Neuronal stem cell (in vitro differentiated cells): ENCODE measurements at regions not wholly inside any gene's neighbourhood (a gene's known extent, or its start where the extent isn't known, plus 50 kb on each side); places are given as distances from the start of the nearest gene placed in this dataset.
A peak's percentile ranks its signal among the peaks of the same experiment; 100 is the strongest.

Experiments used
- DNase-seq: peaks from one replicate; pipeline ENCODE4 v3.0.0-alpha.2; 2013; ENCODE audit warnings: low spot score
- H2AFZ ChIP-seq: one replicate; pipeline ENCODE4 v1.6.1; 2013; ENCODE audit warnings: mild to moderate bottlenecking, low read length, inconsistent platforms
- H2AK5ac ChIP-seq: 2 replicates; pipeline ENCODE4 v1.6.1; 2013; ENCODE audit warnings: low read depth, mild to moderate bottlenecking, inconsistent platforms, low read length, moderate library complexity, mixed read lengths
- H2BK120ac ChIP-seq: 2 replicates; pipeline ENCODE4 v1.6.1; 2013; ENCODE audit warnings: low read depth, mild to moderate bottlenecking, inconsistent platforms, low read length, moderate library complexity, mixed read lengths
- H2BK12ac ChIP-seq: one replicate; pipeline ENCODE4 v1.6.1; 2013; ENCODE audit warnings: low read length, inconsistent platforms
- H2BK15ac ChIP-seq: 2 replicates; pipeline ENCODE4 v1.6.1; 2013; ENCODE audit warnings: mild to moderate bottlenecking, low read length, inconsistent platforms, mixed read lengths
- H2BK5ac ChIP-seq: one replicate; pipeline ENCODE4 v1.6.1; 2013; ENCODE audit warnings: inconsistent platforms, mild to moderate bottlenecking, low read length, moderate library complexity
- H3K14ac ChIP-seq: one replicate; pipeline ENCODE4 v1.6.1; 2013; ENCODE audit warnings: low read length, inconsistent platforms
- H3K18ac ChIP-seq: 2 replicates; pipeline ENCODE4 v1.6.1; 2013; ENCODE audit warnings: low read length, inconsistent platforms
- H3K23ac ChIP-seq: 2 replicates; pipeline ENCODE4 v1.6.1; 2013; ENCODE audit warnings: low read depth, mild to moderate bottlenecking, mixed read lengths, low read length, inconsistent platforms; ENCODE audit not compliant: poor library complexity
- H3K27ac ChIP-seq: replicated peaks from 3 replicates; pipeline ENCODE4 v1.5.1; 2013; ENCODE audit warnings: low read length, inconsistent platforms
- H3K27me3 ChIP-seq, 3 experiments: 2 replicates each; pipeline ENCODE4 v1.6.1; 2013; ENCODE audit warnings: low read length in 3 of 3, mild to moderate bottlenecking in 2 of 3, inconsistent platforms in 1 of 3, low read depth in 1 of 3, mixed read lengths in 1 of 3, moderate library complexity in 1 of 3; ENCODE audit not compliant: control insufficient read depth in 3 of 3, insufficient read depth in 3 of 3
- H3K36me3 ChIP-seq, 2 donors: replicated peaks in 1 of 2; 2 replicates each; pipeline ENCODE4 v1.6.1; 2013; ENCODE audit warnings: low read length in 2 of 2; ENCODE audit not compliant: control insufficient read depth in 2 of 2, insufficient read depth in 2 of 2
- H3K4ac ChIP-seq: 2 replicates; pipeline ENCODE4 v1.6.1; 2013; ENCODE audit warnings: inconsistent platforms, mild to moderate bottlenecking, low read length, moderate library complexity
- H3K4me1 ChIP-seq, 2 donors: 1 replicate in 1 of 2; 2 replicates in 1 of 2; pipeline ENCODE4 v1.6.1; 2013; ENCODE audit warnings: low read length in 2 of 2, low read depth in 1 of 2; ENCODE audit not compliant: control insufficient read depth in 2 of 2, insufficient read depth in 1 of 2
- H3K4me2 ChIP-seq: one replicate; pipeline ENCODE4 v1.6.1; 2013; ENCODE audit warnings: mild to moderate bottlenecking, low read length, inconsistent platforms; ENCODE audit not compliant: insufficient read depth, poor library complexity, severe bottlenecking
- H3K4me3 ChIP-seq, 2 donors: 2 replicates each; pipeline ENCODE4 v1.5.1; 2013; ENCODE audit warnings: low read length in 2 of 2, mild to moderate bottlenecking in 2 of 2, inconsistent platforms in 1 of 2, moderate library complexity in 1 of 2
- H3K79me1 ChIP-seq: one replicate; pipeline ENCODE4 v1.6.1; 2013; ENCODE audit warnings: low read depth, mild to moderate bottlenecking, inconsistent platforms, low read length, moderate library complexity
- H3K9ac ChIP-seq: one replicate; pipeline ENCODE4 v1.6.1; 2013; ENCODE audit warnings: mild to moderate bottlenecking, low read depth, low read length, inconsistent platforms; ENCODE audit not compliant: poor library complexity
- H3K9me3 ChIP-seq, 2 donors: replicated peaks in 1 of 2; 2 replicates each; pipeline versions ENCODE3 to v1.6.1; 2013; ENCODE audit warnings: low read length in 2 of 2, mild to moderate bottlenecking in 2 of 2, inconsistent platforms in 1 of 2, low read depth in 1 of 2, mixed read lengths in 1 of 2, moderate library complexity in 1 of 2; ENCODE audit not compliant: control insufficient read depth in 2 of 2, insufficient read depth in 1 of 2
- H4K8ac ChIP-seq: one replicate; pipeline ENCODE4 v1.6.1; 2013; ENCODE audit warnings: low read depth, mild to moderate bottlenecking, inconsistent platforms, low read length, moderate library complexity
- H4K91ac ChIP-seq: one replicate; pipeline ENCODE4 v1.6.1; 2013; ENCODE audit warnings: low read length, low read depth, mild to moderate bottlenecking, inconsistent platforms; ENCODE audit not compliant: poor library complexity
- WGBS, 2 donors: extraction: QIAGEN DNeasy Blood & Tissue Kit; methylation state at CpG; one replicate each; pipeline ENCODE4 v1.1.7; 2013; ENCODE audit warnings: missing lambda C conversion rate in 2 of 2, mixed read lengths in 1 of 2; ENCODE audit not compliant: insufficient read length in 2 of 2, insufficient replicate concordance in 1 of 2; ENCODE audit errors: extremely low coverage in 2 of 2; 5-methylcytosine and 5-hydroxymethylcytosine counted together

GRCh38 chr4:100106982-100107381 lies 83.3 kb downstream of the DDIT4L start:
- H2AK5ac ChIP-seq: no peak overlapping the region
- H2AFZ ChIP-seq: no peak overlapping the region
- H4K8ac ChIP-seq: no peak overlapping the region
- H3K23ac ChIP-seq: no peak overlapping the region
- no peaks in the 10 kb centered on the region for H3K79me1 ChIP-seq
- WGBS, 2 donors: no CpG with 5 or more reads among the region's 1 CpG
- H3K27ac ChIP-seq: no peak overlapping the region
- no peak overlapping the region for H3K4me2 ChIP-seq
- H3K27me3 ChIP-seq: no peaks in the 10 kb centered on the region
- no peak overlapping the region for H2BK12ac ChIP-seq
- no peaks in the 10 kb centered on the region for H3K9me3 ChIP-seq
- H4K91ac ChIP-seq: no peak overlapping the region
- DNase-seq: no peak
- no peak overlapping the region for H2BK15ac ChIP-seq
- H2BK120ac ChIP-seq: no peak overlapping the region
- H3K4ac ChIP-seq: no peak overlapping the region
- no peaks in the 10 kb centered on the region for H3K36me3 ChIP-seq
- H3K4me3 ChIP-seq: no peak overlapping the region
- H3K18ac ChIP-seq: no peak overlapping the region
- H3K4me1 ChIP-seq: no peaks in the 10 kb centered on the region
- no peak overlapping the region for H2BK5ac ChIP-seq
- no peak overlapping the region for H3K14ac ChIP-seq
- H3K9ac ChIP-seq: no peak overlapping the region

- Histone ChIP-seq H2BK5ac (no peak overlapping the region), H3K23ac (no peak overlapping the region), H3K79me1 (no peaks in the 10 kb centered on the region), H2BK120ac (no peak overlapping the region), H4K8ac (no peak overlapping the region), H3K18ac (no peak overlapping the region), H3K4ac (no peak overlapping the region), H2BK15ac (no peak overlapping the region), H3K14ac (no peak overlapping the region), H3K4me2 (no peak overlapping the region), H3K27ac (no peak overlapping the region), H3K4me1 (peaks cover 0 to 9% of the 10 kb centered on the region in 2 donors), H2AK5ac (no peak overlapping the region), H2BK12ac (no peak overlapping the region), H4K91ac (no peak overlapping the region), H2AFZ (no peak overlapping the region), H3K9me3 (no peaks in the 10 kb centered on the region), H3K36me3 (no peaks in the 10 kb centered on the region), H3K9ac (no peak overlapping the region), H3K27me3 (no peaks in the 10 kb centered on the region), H3K4me3 (no peak overlapping the region)
- WGBS, 2 donors: no CpG with 5 or more reads among the region's 1 CpG
- DNase-seq: no peak
Measured at GRCh38 chr4:100103671-100104070, 86.6 kb downstream of the DDIT4L start.

- Histone ChIP-seq H3K18ac (no peak overlapping the region), H4K8ac (no peak overlapping the region), H3K23ac (no peak overlapping the region), H3K4me2 (no peak overlapping the region), H3K36me3 (no peaks in the 10 kb centered on the region), H3K4me1 (peaks cover 0 to 9% of the 10 kb centered on the region in 2 donors), H2BK120ac (no peak overlapping the region), H2AK5ac (no peak overlapping the region), H2AFZ (no peak overlapping the region), H3K4me3 (no peak overlapping the region), H2BK15ac (no peak overlapping the region), H4K91ac (no peak overlapping the region), H3K14ac (no peak overlapping the region), H3K4ac (no peak overlapping the region), H2BK5ac (no peak overlapping the region), H3K27me3 (no peaks in the 10 kb centered on the region), H3K79me1 (no peaks in the 10 kb centered on the region), H2BK12ac (no peak overlapping the region), H3K9me3 (no peaks in the 10 kb centered on the region), H3K9ac (no peak overlapping the region), H3K27ac (peak overlapping the region; percentile 93)
- no CpG with 5 or more reads among the region's 3 CpGs for WGBS, 2 donors
- peak; percentile 56 for DNase-seq
Measured at GRCh38 chr4:100100985-100101384, 89.3 kb downstream of the DDIT4L start.

- Histone ChIP-seq H2BK12ac (no peak overlapping the region), H3K9ac (no peak overlapping the region), H4K8ac (no peak overlapping the region), H3K4ac (no peak overlapping the region), H2BK15ac (no peak overlapping the region), H3K36me3 (no peaks in the 10 kb centered on the region), H3K4me2 (no peak overlapping the region), H3K18ac (no peak overlapping the region), H3K27ac (no peak overlapping the region), H3K79me1 (no peaks in the 10 kb centered on the region), H3K4me1 (peaks cover 0 to 9% of the 10 kb centered on the region in 2 donors), H4K91ac (no peak overlapping the region), H3K14ac (no peak overlapping the region), H3K27me3 (peaks cover 0 to 10% (median 0%) of the 10 kb centered on the region in 3 experiments), H3K9me3 (no peaks in the 10 kb centered on the region), H2BK5ac (no peak overlapping the region), H3K4me3 (no peak overlapping the region), H2AFZ (no peak overlapping the region), H3K23ac (no peak overlapping the region), H2AK5ac (no peak overlapping the region), H2BK120ac (no peak overlapping the region)
- no peak for DNase-seq
- no CpG with 5 or more reads among the region's 2 CpGs for WGBS, 2 donors
Measured at GRCh38 chr4:100099746-100100145, 90.5 kb downstream of the DDIT4L start.
